ENCODE measurements at regions not wholly inside any gene's neighbourhood (a gene's known extent, or its start where the extent isn't known, plus 50 kb on each side); places are given as distances from the start of the nearest gene placed in this dataset.

DNA sequence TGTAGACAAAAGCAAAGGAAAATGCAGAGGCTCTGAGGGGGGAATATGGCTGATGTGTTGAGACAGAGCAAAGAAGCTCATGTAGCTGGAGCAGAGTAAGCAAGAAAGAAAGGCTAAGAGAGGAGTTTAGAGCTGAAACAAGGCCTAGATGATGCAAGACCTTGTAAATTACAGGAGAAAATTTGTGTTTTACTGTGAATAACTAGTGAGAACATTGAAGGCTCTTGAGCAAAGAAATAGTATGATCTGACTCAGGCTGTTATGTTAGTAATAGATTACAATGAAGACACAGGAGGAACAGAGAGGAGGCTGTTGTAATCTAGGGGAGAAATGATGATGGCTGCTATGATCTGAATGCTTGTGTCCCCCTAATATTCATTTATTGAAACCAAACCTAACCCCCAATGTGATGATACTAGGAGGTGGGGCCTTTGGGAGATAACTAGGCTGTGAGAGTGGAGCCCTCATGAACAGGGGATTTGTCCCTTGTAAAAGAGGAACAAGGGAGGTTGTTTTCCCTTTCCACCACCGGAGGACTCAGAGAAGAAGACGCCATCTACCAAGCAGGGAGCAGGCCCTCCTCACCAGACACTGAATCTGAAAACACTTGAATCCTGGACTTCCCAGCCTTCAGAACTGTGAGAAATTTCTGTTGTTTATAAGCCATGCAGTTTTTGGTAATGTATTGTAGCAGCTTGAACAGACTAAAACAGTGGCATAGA lies 394.9 kb downstream of the HTR7 start:
- DNase-seq (ENCODE audit: low spot score), result no peak

DNA sequence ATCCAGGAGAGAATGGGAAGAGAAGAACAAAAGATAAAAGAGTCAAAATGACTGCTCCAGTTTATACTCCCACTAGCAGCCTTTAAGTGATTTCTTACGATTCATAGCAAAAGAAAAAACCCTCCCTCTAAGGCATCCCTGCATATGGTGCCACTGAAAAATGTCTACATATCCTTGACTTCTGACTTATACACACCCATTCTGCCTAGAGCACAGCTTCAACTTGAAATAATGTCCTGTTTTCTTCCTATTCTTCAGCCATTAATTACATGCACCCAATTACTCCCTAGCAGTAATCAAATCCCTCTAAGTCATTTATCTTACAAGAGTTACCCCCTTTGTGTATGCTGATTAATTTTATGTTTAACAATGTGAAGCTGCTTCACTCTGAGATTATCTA lies 393.5 kb downstream of the HTR7 start:
- DNase-seq (ENCODE audit: low spot score), result no peak

GRCh38 chr10:90470966-90471365 lies 386.9 kb downstream of the HTR7 start:
- DNase-seq (ENCODE audit: low spot score), result no peak

- DNase-seq (ENCODE audit: low spot score), result no peak
Observed at GRCh38 chr10:90480466-90480865, 377.4 kb downstream of the HTR7 start.

- DNase-seq (ENCODE audit: low spot score), result no peak
Observed at GRCh38 chr10:90481326-90481923, 376.4 kb downstream of the HTR7 start.

GRCh38 chr10:90484518-90484917 lies 373.3 kb downstream of the HTR7 start:
- no peak for DNase-seq (ENCODE audit: low spot score)

- DNase-seq (ENCODE audit: low spot score), result no peak
Observed at GRCh38 chr10:90494183-90494582, 363.7 kb downstream of the HTR7 start.

DNA sequence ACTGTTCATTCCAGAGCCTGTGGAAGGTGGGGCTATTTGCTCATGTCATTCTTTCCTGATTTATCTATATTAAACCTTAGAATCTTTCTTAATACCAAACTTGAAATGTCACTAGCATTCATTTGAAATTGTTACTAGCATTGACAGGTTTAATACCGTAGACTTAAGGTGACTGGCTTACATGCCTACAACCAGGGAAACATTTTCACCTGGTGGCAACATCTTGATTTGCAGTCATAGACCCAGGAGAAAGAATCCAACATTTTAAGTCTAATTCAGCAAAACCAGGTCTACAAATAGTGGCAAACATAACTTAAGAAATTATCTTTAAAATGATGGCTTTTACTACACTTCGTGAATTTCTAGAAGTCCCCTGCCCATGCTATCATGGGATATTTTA lies 353.7 kb downstream of the HTR7 start:
- no peak for DNase-seq (ENCODE audit: low spot score)

DNA sequence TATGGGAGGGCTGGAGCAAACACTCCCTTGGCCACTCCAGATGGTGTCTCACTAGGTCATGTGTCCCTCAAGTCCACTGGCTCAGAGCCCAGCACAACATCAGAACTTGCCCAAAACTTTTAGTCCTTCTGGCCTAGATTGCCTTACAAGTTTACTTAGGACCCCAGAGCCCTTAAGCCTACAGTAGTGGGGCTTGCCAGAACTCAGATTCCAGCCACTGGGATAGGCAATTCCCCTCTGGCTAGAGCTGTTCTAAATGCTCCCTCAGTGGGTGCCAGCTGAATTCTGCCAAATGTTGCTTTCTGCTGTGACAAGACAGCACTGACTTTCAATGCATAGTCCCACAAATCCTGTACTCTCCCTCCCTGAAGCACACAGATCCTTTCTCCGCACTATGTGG lies 331.1 kb downstream of the HTR7 start:
- DNase-seq (ENCODE audit: low spot score), result no peak

DNA sequence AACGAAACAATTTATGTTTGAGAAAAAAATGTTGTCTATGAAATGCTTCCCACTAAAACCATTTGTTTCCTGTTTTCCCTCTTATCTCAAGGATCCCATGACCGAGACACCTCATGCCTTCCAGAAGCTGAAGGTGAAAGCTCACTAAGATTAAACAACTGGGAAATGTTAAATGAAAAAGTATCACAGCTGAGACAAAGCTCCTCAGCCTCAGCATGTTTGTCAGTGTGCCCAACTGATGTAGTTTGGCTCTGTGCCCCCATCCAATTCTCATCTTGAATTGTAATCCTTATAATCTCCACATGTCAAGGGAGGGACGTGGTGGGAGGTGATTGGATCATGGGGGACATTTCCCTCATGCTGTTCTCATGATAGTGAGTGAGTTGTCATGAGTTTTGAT lies 327.3 kb downstream of the HTR7 start:
- DNase-seq (ENCODE audit: low spot score), result no peak

GRCh38 chr10:90557385-90557784 lies 300.5 kb downstream of the HTR7 start:
- DNase-seq (ENCODE audit: low spot score), result no peak

DNA sequence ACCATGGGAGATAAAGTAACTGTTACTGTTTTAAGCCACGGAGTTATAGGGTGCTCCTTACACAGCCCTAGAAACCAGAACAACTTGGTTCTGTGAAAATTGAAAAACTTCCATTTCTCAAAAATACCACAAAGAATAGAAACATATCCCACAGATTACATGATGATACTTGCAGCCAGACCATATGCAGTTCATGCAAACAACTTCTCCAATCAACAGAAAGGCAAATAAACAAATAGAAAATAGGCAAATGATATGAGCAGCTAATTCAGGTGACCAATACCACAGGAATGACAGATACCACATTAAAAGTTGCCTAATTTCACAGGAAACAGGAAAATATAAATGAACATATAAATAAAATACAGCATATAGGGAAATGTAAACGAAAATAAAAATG lies 297.5 kb downstream of the HTR7 start:
- no peak for DNase-seq (ENCODE audit: low spot score)

- DNase-seq (ENCODE audit: low spot score), result no peak
Observed at GRCh38 chr10:90561666-90562065, 296.2 kb downstream of the HTR7 start.

- DNase-seq (ENCODE audit: low spot score), result no peak
Observed at GRCh38 chr10:90571481-90572258, 286.2 kb downstream of the HTR7 start.

GRCh38 chr10:90575125-90575524 lies 282.7 kb downstream of the HTR7 start:
- no peak for DNase-seq (ENCODE audit: low spot score)

GRCh38 chr10:90577569-90577968 lies 280.3 kb downstream of the HTR7 start:
- DNase-seq (ENCODE audit: low spot score), result no peak

- no peak for DNase-seq (ENCODE audit: low spot score)
Observed at GRCh38 chr10:90579602-90580242, 278.1 kb downstream of the HTR7 start.

- no peak for DNase-seq (ENCODE audit: low spot score)
Observed at GRCh38 chr10:90583416-90583815, 274.4 kb downstream of the HTR7 start.

DNA sequence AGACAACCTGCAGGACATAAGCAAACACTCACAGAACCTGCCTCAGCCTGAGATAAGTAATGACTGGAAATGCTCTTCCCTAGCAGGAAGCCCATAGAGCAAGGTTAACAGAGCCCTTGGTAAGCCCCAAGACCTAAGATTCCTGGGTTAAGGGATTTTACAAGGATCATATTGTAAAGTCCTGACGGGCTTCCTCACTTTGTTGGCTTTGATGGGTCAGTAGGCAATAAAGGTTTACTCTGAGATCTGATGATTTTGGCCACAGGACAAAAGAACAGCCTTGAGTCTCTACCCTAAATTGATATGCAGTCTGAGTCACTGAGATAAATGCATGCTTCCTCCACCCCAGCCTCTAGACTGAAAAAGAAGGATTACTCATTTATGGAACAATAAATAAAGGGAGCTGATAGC lies 270.8 kb downstream of the HTR7 start:
- no peak for DNase-seq (ENCODE audit: low spot score)

DNA sequence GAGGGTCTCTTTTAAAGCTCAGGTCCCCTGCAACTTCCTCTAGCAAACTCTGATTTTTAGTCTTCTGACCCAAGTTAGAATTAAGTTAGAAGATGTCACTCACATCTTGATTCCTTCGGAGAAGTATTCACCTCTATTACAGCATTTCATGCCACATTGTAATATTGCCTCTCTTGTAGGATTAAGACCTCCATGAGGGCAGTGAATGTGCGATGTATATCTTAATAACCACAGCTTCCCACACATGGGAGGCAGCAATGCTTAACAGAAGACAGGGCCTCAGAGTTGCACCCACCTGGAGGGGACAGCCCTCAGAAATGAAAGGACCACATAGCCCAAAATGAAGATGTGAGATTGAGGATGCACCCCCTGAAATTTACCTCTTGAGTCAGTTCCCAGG lies 270.3 kb downstream of the HTR7 start:
- DNase-seq (ENCODE audit: low spot score), result no peak

DNA sequence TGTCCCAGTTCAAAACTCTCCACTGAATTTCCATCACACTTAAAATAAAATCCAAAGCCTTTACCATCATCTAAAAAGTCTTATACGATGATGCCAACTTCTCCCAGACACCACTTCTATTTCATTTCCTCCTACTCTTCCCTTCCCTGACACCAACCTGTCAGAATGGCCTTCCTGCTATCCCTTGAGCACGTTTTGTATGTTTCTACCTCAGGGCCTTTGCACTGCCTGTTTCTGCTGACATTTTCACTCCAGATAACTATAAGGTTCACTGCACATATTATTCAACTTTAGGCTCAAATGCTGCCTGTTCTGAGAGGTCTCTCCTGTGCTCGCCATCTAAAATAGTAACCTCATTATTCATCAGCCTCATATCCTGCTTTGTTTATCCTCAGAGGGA lies 269.6 kb downstream of the HTR7 start:
- DNase-seq (ENCODE audit: low spot score), result no peak

GRCh38 chr10:90589825-90590224 lies 268.0 kb downstream of the HTR7 start:
- DNase-seq (ENCODE audit: low spot score), result no peak

DNA sequence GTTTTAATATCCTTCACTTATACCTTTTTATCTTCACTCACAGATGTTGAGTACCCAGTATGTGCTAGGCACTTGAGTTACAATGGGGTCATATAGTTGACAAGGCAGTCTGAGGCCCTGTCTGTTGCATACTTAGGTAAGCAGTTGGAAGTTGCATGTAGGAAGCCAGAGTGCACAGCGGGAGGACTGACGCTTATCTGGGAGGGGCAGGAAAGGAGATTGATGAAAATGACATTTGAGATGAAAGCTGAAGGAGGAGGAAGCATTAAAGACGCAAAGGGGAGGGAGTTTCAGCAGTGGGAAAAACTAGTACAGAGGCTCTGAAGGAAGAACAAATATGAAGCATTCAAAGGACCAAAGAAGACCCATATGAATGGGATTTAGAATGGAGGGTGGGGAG lies 266.2 kb downstream of the HTR7 start:
- DNase-seq (ENCODE audit: low spot score), result no peak

Measured in pons (tissue), 1 donor.